COLO668 (cell line): ENCODE measurements at regions not wholly inside any gene's neighbourhood (a gene's known extent, or its start where the extent isn't known, plus 50 kb on each side); places are given as distances from the start of the nearest gene placed in this dataset.
A peak's percentile ranks its signal among the peaks of the same experiment; 100 is the strongest.
"Not testable (repeated sequence)": the region's sequence is repeated elsewhere in the genome, so short reads cannot be mapped to it uniquely, and the experiment has no call there.

ENCODE experiments used
- DNase-seq: peaks from one replicate; lab custom pipeline; 2025; ENCODE audit not compliant: unreplicated experiment; lab: John Stamatoyannopoulos, UW

- DNase-seq: no peak
Measured at GRCh38 chr5:92836855-92837755, 743.9 kb downstream of the NR2F1-AS1 start.

- DNase-seq: no peak
Measured at GRCh38 chr5:92835712-92836111, 745.3 kb downstream of the NR2F1-AS1 start.

GRCh38 chr5:92823551-92823950, 757.5 kb downstream of the NR2F1-AS1 start:
- not testable (repeated sequence) for DNase-seq

- DNase-seq: no peak
Measured at GRCh38 chr5:92822183-92822582, 758.8 kb downstream of the NR2F1-AS1 start.

GRCh38 chr5:92809855-92810465, 771.1 kb downstream of the NR2F1-AS1 start:
- DNase-seq: no peak

GRCh38 chr5:92808474-92808873, 772.5 kb downstream of the NR2F1-AS1 start:
- DNase-seq: no peak

GRCh38 chr5:92807085-92807484, 773.9 kb downstream of the NR2F1-AS1 start:
- no peak for DNase-seq

GRCh38 chr5:92805446-92805845, 775.6 kb downstream of the NR2F1-AS1 start:
- no peak for DNase-seq

- DNase-seq: peak; percentile 16
Measured at GRCh38 chr5:92801911-92802310, 779.1 kb downstream of the NR2F1-AS1 start.

GRCh38 chr5:92800365-92800764, 780.7 kb downstream of the NR2F1-AS1 start:
- no peak for DNase-seq

GRCh38 chr5:92795633-92796032, 785.4 kb downstream of the NR2F1-AS1 start:
- no peak for DNase-seq

- DNase-seq: no peak
Measured at GRCh38 chr5:92780057-92780456, 801.0 kb downstream of the NR2F1-AS1 start.

- DNase-seq: no peak
Measured at GRCh38 chr5:92779536-92779935, 801.5 kb downstream of the NR2F1-AS1 start.

GRCh38 chr5:92778261-92778660, 802.8 kb downstream of the NR2F1-AS1 start:
- DNase-seq: no peak

- no peak for DNase-seq
Measured at GRCh38 chr5:92777421-92777820, 803.6 kb downstream of the NR2F1-AS1 start.

GRCh38 chr5:92775711-92776615, 805.1 kb downstream of the NR2F1-AS1 start:
- DNase-seq: no peak

- no peak for DNase-seq
Measured at GRCh38 chr5:92769978-92770377, 811.0 kb downstream of the NR2F1-AS1 start.

GRCh38 chr5:92761585-92761984, 819.4 kb downstream of the NR2F1-AS1 start:
- no peak for DNase-seq

GRCh38 chr5:92760550-92760949, 820.5 kb downstream of the NR2F1-AS1 start:
- no peak for DNase-seq

- DNase-seq: no peak
Measured at GRCh38 chr5:92758552-92758951, 822.5 kb downstream of the NR2F1-AS1 start.

GRCh38 chr5:92749943-92750342, 831.1 kb downstream of the NR2F1-AS1 start:
- DNase-seq: no peak
